ENCODE measurements at regions not wholly inside any gene's neighbourhood (a gene's known extent, or its start where the extent isn't known, plus 50 kb on each side); places are given as distances from the start of the nearest gene placed in this dataset.

DNA sequence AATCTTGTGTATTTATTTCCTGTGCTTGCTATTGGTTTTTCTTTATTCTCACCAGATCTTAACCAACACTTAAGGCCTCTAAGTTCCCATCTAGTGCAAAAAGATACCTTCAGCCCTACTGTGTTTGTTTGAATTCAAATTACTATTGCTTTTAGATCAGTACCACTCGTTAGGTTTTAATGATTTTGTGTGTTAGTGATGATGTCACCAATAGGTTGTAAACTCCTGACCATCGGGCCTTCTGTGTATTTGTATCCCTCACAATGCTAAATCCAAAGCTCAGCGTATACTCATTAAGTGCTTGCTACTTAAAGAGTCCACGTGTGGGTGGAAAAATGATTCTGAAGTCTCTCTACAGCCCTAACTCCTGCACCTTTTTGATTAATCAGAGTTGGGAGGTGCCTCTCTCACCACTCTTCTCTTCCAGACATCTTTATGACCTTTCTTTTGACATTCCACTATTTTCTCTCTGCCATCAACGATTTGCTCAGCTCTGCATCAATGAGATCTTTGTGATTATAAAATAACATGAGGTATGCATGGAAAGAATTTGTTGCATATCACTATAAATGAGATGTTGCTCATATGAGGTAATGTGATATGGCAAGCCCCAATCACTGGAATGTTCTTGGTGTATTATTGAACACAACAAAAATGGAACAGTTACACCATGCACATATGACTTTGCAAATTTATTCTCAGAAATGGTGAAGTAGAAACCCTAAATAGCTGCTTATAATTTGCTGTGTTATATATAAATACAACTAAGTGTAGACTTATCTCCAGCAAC is 55.1 kb upstream of the LAMA2 start:
- DNase-seq, result no peak

DNA sequence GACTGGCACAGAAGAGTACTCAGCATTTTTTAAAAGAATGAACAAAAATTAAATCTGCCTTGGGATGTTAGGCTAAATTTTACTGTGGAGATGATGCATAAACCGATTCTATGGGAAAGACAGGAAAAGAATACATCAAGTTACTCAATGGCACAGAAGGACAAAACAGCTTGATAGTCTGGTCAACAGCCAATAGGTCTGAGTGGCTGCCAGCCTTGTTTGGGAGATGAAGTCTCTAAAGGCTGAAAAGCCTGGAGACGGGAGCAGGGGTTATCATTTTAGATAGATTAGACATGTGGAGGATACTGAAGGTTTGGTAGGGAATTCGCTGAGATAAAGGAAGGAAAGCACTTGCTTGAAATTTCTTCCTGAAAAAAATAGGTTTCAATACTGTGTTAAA is 56.3 kb upstream of the LAMA2 start:
- no peak for DNase-seq

DNA sequence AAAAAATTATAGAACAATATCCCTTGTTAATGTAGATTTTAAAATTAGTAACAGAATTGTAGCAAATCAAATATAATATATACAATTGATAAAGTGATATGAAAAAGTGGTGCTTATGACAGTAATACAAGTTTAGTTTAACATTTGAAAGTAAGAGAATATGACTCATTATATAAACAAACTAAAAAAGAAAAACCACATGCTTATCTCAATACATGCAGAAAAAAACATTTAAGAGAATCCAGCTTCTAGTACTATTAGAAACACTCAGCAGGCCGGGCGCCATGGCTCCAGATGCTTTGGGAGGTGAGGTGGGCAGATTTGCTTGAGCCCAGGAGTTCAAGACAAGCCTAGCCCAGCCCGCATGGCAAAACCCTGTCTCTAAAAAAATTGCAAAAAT is 60.7 kb upstream of the LAMA2 start:
- DNase-seq, result no peak

DNA sequence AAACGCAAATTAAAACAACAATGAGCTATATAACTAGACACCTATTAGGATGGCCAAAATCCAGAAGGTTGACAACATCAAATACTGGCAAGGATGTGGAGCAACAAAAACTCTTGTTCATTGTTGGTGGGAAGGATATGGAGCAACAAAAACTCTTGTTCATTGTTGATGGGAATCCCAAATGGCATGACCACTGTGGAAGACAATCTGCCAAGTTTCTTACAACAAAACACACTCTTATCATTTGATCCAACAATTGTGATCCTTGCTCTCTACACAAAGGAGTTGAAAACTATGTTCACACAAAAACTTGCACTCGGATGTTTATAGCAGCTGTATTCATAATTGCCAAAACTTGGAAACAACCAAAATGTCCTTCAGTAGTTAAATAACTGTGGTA is 61.8 kb upstream of the LAMA2 start:
- DNase-seq, result no peak

DNA sequence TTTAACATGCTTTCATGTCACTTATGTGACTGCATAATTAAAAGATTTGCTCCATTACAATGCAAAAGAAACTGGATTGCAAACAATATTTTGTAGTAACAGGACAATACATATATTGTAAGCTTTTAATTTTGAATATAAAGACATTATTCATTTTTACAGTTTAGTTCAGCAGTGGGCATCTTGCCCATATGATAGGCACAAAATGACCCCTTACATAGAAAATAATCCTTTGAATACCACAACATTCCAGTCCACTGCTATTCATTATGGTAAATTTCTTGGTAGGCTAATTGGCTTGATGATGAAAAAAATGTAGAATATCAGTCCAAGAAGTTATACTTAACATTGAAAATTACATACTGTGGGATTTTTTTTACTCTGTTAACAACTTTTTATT is 74.1 kb upstream of the LAMA2 start:
- DNase-seq, result no peak

GRCh38 chr6:128807577-128807976 is 75.4 kb upstream of the LAMA2 start:
- DNase-seq, result no peak

DNA sequence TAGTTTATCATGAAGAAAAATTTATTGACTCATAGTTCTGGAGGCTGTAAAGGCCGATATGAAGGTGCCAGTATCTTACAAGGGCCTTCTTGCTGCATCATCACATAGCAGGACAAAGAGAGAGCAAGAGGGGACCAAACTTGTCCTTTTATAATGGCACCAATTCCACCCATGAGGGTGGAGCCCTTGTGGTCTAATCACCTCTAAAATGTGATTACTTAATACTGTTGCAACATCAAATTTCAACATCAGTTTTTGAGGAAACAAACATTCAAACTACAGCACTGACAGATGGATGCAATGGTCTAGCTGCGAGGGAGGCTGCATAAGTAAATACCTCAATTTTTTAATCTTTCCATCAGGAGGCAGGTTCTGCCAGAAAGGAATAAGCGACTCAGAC is 76.7 kb upstream of the LAMA2 start:
- DNase-seq, result no peak

DNA sequence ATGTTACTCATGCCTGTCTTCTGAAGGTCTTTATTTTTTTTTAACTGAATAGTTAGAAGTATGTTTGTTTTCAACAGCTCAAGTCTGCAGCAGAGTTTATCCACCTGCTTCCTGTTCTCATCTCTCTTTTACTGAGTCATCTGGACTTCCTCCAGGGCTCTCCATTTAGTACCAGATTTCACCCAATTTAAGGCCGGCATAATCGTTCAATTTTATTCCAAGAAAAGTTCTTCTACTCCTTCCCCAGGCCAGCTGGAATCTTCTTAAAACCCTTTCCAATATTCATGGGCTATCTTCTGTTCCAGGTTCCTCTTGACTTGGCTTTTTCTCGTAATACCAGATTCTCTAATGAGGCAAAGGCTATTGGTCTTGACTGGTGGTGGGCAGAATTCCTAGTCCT is 79.0 kb upstream of the LAMA2 start:
- no peak for DNase-seq

DNA sequence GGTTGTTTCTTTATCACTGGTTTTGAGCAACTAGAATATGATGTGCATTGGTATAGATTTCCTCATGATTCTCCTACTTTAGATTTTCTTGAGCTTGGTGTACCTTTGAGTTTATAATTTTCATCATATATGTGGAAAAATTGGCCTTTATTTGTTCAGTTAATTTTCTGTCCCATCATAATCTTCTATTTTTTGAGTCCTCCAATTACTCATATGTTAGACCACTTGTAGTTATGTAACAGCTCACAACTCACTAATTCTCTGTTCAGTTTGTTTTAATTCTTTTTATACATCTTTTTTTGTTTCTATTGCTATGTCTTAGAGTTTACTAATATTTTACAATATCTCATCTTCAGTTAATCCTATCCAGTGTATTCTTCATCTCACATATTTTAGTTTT is 81.3 kb upstream of the LAMA2 start:
- no peak for DNase-seq

GRCh38 chr6:128784266-128784665 is 98.7 kb upstream of the LAMA2 start:
- DNase-seq, result no peak

DNA sequence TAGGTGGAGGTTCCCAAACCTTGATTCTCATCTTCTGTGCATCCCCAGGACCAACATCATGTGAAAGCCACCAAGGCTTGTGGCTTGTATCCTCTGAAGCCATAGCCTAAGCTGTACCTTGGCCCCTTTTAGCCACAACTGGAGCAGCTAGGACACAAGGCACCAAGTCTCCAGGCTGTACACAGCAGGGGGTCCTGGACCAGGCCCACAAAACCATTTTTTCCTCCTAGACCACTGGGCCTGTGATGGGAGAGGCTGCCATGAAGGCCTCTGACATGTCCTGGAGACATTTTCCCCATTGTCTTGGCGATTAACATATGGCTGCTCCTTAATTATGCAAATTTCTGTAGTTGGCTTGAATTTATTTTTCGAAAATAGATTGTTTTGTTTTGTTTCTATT is 114.8 kb upstream of the LAMA2 start:
- DNase-seq, result no peak

DNA sequence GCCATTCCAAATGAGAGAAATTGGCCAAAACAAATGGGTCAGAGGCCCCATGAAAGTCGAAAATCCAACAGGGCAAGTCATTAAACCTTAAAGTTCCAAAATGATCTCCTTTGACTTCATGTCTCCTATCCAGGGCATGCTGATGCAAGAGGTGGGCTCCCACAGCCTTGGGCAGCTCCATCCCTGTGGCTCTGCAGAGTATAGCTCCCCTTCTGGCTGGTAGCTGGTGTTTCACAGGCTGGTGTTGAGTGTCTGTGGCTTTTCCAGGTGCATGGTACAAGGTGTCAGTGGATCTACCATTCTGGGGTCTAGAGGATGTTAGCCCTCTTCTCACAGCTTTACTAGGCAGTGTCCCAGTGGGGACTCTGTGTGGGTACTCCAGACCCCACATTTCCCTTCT is 115.2 kb upstream of the LAMA2 start:
- no peak for DNase-seq

GRCh38 chr6:128767150-128767549 is 115.8 kb upstream of the LAMA2 start:
- DNase-seq, result no peak

DNA sequence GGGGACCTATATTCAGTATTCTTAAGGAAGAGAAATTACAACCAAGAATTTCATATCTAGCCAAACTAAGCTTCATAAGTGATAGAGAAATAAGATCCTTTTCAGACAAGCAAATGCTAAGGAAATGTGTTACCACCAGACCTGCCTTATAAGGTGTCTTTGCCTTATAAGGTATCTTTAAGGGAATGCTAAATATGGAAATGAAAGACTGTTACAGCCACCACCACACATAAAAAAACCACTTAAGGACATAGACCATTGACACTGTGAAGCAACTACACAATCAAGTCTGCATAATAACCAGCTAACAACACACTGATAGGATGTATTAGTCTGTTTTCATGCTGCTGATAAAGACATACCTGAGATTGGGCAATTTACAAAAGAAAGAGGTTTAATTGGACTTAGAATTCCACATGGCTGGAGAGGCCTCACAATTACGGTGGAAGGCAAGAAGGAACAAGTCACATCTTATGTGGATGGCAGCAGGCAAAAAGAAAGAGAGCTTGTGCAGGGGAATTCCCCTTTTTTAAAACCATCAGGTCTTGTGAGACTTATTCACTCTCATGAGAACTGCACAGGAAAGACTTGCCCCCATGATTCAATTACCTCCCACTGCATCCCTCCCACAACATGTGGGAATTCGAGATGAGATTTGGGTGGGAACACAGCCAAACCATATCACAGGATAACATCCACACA is 119.2 kb upstream of the LAMA2 start:
- no peak for DNase-seq

DNA sequence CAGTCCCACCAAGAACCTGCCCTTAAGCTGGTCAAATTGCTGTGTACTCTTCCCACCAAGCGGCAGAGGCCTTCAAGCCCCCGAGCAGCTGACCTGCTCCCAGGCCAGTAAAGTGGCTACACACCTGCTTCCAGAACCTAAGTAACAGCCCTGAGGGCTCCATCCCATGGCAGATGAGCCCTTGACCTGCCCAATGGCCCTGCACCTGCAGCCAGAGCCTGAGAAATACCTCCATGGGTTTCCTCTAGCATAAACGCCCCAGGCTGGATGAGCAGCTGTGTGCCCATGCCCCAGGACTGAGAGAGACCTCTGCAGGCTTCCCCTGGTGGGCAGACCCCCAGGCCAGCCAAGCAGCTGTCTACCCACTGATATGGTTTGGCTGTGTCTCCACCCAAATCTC is 123.0 kb upstream of the LAMA2 start:
- DNase-seq, result no peak

DNA sequence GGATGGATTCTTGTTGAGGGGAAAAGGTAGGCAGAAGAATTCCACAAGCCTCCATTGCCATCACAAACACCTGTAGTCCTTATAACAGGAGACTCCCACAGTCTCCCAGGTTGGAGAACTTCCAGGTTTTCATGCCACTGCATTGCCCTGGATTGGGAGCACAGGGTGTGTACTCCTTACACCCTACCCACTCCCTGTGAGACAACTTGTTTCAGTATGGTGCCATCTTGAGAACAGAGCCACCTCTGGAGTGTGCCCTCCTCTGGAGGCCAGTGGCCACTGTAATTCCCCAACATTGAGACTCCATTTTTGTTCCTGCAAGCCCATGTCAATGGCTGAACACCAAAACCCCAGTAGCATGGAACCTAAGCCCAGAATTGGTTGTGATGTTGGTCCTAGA is 123.5 kb upstream of the LAMA2 start:
- no peak for DNase-seq

GRCh38 chr6:128757961-128758360 is 125.0 kb upstream of the LAMA2 start:
- DNase-seq, result no peak

DNA sequence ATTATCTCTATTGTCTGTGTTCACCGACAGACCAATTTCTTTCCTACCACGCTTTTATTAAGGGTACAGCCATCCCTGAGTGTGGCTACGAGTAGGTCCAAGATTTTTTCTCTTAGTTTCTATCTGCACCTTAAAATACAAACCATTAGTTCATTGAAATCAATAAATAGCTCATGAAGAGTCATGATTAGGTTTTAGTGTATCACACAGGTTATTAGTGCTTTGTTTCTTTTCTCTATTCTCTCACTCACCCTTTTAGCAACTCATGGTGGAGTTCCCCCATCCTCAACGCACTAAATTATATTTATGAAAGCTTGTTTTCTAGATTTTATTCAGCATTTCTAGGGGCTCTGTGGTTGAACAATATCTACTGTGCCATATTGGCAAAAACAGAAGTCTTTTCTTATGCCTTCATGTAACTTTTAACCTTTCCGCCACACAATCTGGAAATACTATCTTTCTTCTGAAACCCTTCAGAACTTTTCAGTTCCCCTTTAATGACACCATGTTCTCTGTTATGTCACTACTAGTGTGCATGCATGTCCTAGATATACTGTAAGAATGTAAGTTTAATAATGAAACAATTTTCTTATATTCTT is 128.2 kb upstream of the LAMA2 start:
- no peak for DNase-seq

GRCh38 chr6:128743974-128744765 is 138.8 kb upstream of the LAMA2 start:
- no peak for DNase-seq

DNA sequence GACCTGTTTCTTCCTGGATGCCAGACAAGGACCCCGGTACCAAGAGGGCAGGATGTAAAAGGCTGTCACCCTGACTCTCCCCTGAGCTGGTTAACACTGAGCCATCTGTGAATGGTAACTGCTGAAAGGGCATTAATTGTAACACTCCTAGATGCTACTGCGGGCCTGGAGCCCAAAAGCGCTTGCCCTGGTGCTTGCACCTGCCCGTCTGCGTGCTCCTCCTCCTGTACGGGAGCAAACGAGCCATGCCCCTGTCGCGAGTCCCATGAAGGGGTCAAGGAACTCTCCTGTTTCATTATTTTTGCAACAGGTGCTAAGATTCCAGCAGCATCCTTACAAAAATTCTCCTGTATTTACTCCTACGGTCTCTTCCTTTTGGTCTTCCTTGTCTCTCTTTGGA is 140.0 kb upstream of the LAMA2 start:
- DNase-seq, result no peak

DNA sequence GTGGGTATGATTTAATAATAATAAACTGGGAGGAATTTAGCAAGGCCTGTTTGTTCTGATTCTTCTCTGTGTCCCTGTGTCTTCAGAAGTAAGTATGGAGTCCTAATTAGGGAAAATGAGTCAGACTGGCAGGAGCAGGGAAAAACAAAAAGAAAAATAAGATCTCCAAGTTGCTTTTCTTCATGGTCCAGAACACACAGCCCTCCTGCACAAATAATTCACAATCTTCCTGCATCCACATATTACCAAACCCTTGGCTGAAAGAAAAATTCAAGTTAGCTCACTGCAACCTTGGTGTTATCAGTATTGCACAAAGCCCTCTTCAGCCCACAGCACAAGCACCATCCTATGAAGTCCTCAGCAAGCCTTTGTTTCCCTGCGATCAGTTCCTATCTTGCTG is 142.0 kb upstream of the LAMA2 start:
- DNase-seq, result no peak

DNA sequence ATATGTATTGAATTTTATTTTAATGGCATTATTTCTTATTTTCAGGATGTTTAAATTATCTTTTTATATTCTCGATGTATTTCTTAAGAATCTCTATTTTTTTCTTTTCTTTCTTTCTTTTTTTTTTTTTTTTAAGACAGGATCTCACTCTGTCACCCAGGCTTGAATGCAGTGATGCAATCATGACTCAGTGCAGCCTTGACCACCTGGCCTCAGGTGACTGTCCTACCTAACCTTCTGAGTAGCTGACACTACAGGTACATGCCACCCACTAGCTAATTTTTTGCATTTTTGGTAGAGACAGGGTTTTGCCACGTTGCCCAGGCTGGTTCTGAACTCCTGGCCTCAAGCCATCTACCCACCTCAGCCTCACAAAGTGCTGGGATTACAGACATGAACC is 143.8 kb upstream of the LAMA2 start:
- DNase-seq, result no peak

GRCh38 chr6:128738112-128738511 is 144.8 kb upstream of the LAMA2 start:
- no peak for DNase-seq

GRCh38 chr6:128736780-128737179 is 146.2 kb upstream of the LAMA2 start:
- DNase-seq, result no peak

Data from NCI-H187 treated with DMSO at 0.1 percent for 48 hours (cell line).